DND-41 (cell line): ENCODE measurements at regions not wholly inside any gene's neighbourhood (a gene's known extent, or its start where the extent isn't known, plus 50 kb on each side); places are given as distances from the start of the nearest gene placed in this dataset.
"Not testable (repeated sequence)": the region's sequence is repeated elsewhere in the genome, so short reads cannot be mapped to it uniquely, and the experiment has no call there.

Source experiments
- ATAC-seq: fragments of 200-7000 bp; cut with Tn5 transposase; 3 replicates; pipeline ENCODE4 v1.9.1; 2021; ENCODE audit warnings: low read depth; ENCODE audit not compliant: insufficient read depth
- DNase-seq: peaks from one replicate; pipeline ENCODE4 v3.0.0-alpha.2; 2020
- H2AFZ ChIP-seq: 2 replicates; pipeline ENCODE4 v1.6.0; 2012; ENCODE audit warnings: low read depth, low read length
- H3K27ac ChIP-seq: 2 replicates; pipeline ENCODE4 v1.5.1; 2012; ENCODE audit warnings: low read length, inconsistent platforms
- H3K27me3 ChIP-seq: fragments of 200-600 bp; sonication (generic); 2 replicates; pipeline ENCODE4 v1.6.0; 2012; ENCODE audit warnings: low read length, mild to moderate bottlenecking, inconsistent platforms; ENCODE audit not compliant: insufficient read depth, poor library complexity
- H3K36me3 ChIP-seq: 2 replicates; pipeline ENCODE4 v1.5.1; 2012; ENCODE audit warnings: low read length, inconsistent platforms; ENCODE audit not compliant: insufficient read depth
- H3K4me1 ChIP-seq: 2 replicates; pipeline ENCODE4 v1.5.1; 2012; ENCODE audit warnings: mild to moderate bottlenecking, low read length; ENCODE audit not compliant: insufficient read depth
- H3K4me2 ChIP-seq: 2 replicates; pipeline ENCODE4 v1.6.0; 2012; ENCODE audit warnings: mild to moderate bottlenecking, moderate library complexity, low read length, inconsistent platforms; ENCODE audit not compliant: insufficient read depth
- H3K4me3 ChIP-seq, 2 experiments: fragments of 200-600 bp in 1 of 2; shearing (Covaris generic) in 1 of 2; 2 replicates each; pipeline ENCODE4 v1.5.1; 2012 to 2016; ENCODE audit warnings: inconsistent platforms in 2 of 2, low read length in 2 of 2, mild to moderate bottlenecking in 2 of 2, low read depth in 1 of 2, moderate library complexity in 1 of 2
- H3K79me2 ChIP-seq: 2 replicates; pipeline ENCODE4 v1.6.0; 2012; ENCODE audit warnings: low read length, inconsistent platforms; ENCODE audit not compliant: insufficient read depth
- H3K9ac ChIP-seq: 2 replicates; pipeline ENCODE4 v1.6.0; 2012; ENCODE audit warnings: low read depth, mild to moderate bottlenecking, inconsistent platforms, low read length, moderate library complexity
- H3K9me3 ChIP-seq: 2 replicates; pipeline ENCODE4 v1.5.1; 2012; ENCODE audit warnings: low read length, moderate library complexity, mild to moderate bottlenecking, inconsistent platforms; ENCODE audit not compliant: insufficient read depth, severe bottlenecking
- H4K20me1 ChIP-seq: 2 replicates; pipeline ENCODE4 v1.6.0; 2012; ENCODE audit warnings: low read length; ENCODE audit not compliant: insufficient read depth
- EZH2 ChIP-seq: IDR thresholded peaks from 3 replicates; pipeline ENCODE4 v1.6.1; 2012; ENCODE audit warnings: borderline replicate concordance, low read depth, mild to moderate bottlenecking, moderate library complexity, low read length, inconsistent platforms; ENCODE audit not compliant: severe bottlenecking
- TF ChIP-seq, protein P1 (sequence below): IDR thresholded peaks from 2 replicates; pipeline ENCODE4 v1.5.1; 2012; ENCODE audit warnings: borderline replicate concordance, low read length, moderate library complexity, mild to moderate bottlenecking; ENCODE audit not compliant: poor library complexity, severe bottlenecking; ENCODE audit errors: extremely low read depth

DNA sequence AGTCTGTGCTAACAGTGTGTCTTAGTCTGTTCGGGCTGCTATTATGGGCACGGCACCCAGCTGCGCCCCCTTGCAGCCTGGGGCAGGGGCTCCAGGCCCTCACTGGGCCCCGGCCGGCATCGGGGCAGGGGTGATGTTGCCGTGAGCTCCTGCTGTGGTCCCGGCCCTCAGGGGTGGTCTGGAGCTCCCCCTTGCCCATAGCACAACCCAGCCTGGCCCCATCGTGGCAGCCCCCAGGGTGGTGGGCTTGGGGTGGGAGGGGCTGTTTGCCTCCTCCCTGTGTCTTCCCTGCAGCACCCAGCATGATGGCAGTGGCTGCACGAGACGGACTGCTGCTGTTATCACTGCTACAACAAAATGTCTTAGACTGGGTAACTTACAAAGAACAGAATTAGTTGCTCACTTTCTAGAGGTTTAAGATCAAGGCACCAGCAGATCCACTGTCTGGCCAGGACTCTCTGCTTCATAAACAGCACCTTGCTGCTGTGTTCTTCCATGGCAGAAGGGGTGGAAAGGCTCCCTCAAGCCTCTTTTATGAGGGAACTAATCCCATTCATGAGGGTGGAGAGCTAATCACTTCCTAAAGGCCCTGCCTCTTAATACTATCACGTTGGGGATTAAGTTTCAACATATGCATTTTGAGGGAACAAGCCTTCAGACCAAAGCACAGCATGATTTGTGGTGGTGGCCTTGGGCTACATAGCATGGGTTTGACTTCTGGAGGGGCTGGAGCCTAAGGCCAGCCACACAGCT, 149.5 kb downstream of the SEC23IP start:
- no peak overlapping the region for H3K9ac ChIP-seq
- no peaks in the 10 kb centered on the region for H3K79me2 ChIP-seq
- TF ChIP-seq, protein P1, sequence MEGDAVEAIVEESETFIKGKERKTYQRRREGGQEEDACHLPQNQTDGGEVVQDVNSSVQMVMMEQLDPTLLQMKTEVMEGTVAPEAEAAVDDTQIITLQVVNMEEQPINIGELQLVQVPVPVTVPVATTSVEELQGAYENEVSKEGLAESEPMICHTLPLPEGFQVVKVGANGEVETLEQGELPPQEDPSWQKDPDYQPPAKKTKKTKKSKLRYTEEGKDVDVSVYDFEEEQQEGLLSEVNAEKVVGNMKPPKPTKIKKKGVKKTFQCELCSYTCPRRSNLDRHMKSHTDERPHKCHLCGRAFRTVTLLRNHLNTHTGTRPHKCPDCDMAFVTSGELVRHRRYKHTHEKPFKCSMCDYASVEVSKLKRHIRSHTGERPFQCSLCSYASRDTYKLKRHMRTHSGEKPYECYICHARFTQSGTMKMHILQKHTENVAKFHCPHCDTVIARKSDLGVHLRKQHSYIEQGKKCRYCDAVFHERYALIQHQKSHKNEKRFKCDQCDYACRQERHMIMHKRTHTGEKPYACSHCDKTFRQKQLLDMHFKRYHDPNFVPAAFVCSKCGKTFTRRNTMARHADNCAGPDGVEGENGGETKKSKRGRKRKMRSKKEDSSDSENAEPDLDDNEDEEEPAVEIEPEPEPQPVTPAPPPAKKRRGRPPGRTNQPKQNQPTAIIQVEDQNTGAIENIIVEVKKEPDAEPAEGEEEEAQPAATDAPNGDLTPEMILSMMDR, result no peak
- TF ChIP-seq EZH2, result no peak
- H3K9me3 ChIP-seq, result no peaks in the 10 kb centered on the region
- no peaks in the 10 kb centered on the region for H3K27me3 ChIP-seq
- H3K4me2 ChIP-seq, result no peak overlapping the region
- H3K4me1 ChIP-seq, result no peaks in the 10 kb centered on the region
- DNase-seq (no peak), ATAC-seq (no peak)
- no peak overlapping the region for H2AFZ ChIP-seq
- no peaks in the 10 kb centered on the region for H4K20me1 ChIP-seq
- H3K36me3 ChIP-seq, result no peaks in the 10 kb centered on the region
- H3K4me3 ChIP-seq, result no peak overlapping the region
- H3K27ac ChIP-seq, result no peak overlapping the region

DNA sequence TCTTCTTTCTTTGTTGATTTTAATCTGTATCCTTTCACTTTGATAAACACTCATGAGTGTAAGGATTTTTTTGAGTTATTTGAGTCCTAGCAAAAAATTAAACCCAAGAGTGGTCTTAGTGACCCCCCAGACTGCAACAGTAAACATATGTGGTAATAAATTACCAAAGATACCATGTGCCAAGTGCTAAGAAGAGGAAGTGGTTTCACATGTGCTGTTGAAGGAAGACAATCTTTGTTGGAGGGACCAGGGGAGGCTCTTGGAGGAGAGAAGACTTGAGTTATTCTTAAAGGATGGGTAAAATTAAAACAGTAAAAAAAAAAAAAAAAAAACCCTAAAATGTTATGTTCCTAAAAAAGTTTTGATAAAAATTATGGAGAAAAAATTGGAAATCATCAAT, 150.2 kb downstream of the SEC23IP start:
- TF ChIP-seq EZH2, result no peak
- TF ChIP-seq, protein P1, result no peak
- ATAC-seq, result no peak
- no peaks in the 10 kb centered on the region for H3K4me1 ChIP-seq
- H3K36me3 ChIP-seq, result no peaks in the 10 kb centered on the region
- no peak overlapping the region for H3K27ac ChIP-seq
- H4K20me1 ChIP-seq, result no peaks in the 10 kb centered on the region
- H2AFZ ChIP-seq, result no peak overlapping the region
- H3K27me3 ChIP-seq, result no peaks in the 10 kb centered on the region
- no peak overlapping the region for H3K9ac ChIP-seq
- DNase-seq, result no peak
- H3K4me3 ChIP-seq, result no peak overlapping the region
- H3K4me2 ChIP-seq, result no peak overlapping the region
- no peaks in the 10 kb centered on the region for H3K79me2 ChIP-seq
- H3K9me3 ChIP-seq, result no peaks in the 10 kb centered on the region

DNA sequence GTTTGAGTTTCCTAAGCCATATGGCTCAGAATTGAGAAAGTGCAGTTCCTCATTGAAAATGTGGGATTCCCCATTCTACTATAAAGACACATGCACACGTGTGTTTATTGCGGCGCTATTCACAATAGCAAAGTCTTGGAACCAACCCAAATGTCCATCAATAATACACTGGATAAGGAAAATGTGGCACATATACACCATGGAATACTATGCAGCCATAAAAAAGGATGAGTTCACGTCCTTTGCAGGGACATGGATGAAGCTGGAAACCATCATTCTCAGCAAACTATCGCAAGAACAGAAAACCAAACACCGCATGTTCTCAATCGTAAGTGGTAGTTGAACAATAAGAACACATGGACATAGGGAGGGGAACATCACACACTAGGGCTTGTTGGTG, 154.8 kb downstream of the SEC23IP start:
- not testable (repeated sequence) for ATAC-seq

DNA sequence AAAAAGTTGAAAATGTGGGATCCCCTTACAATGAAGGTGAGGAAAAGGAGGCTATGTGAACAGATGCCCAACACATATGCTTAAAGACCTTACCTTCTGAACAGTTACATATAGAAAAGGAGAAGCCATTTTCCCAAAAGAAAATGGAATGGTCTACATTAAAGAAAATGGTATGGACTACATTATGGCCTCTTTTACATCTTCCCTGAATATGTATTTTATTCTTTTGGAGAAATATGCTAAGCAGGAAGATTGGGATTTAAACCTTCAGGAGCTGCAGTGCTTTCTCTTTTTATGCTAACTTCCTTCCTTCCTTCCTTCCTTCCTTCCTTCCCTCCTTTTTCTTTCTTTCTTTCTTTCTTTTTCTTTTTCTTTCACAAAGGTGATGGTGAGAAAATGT, 155.4 kb downstream of the SEC23IP start:
- peaks cover 9% of the 10 kb centered on the region for H3K27me3 ChIP-seq
- no peaks in the 10 kb centered on the region for H3K9me3 ChIP-seq
- DNase-seq, result no peak
- H3K79me2 ChIP-seq, result no peaks in the 10 kb centered on the region
- no peak overlapping the region for H3K27ac ChIP-seq
- no peaks in the 10 kb centered on the region for H3K4me1 ChIP-seq
- no peak overlapping the region for H3K9ac ChIP-seq
- H3K4me2 ChIP-seq, result no peak overlapping the region
- H3K4me3 ChIP-seq, result no peak overlapping the region
- no peak overlapping the region for H2AFZ ChIP-seq
- H3K36me3 ChIP-seq, result no peaks in the 10 kb centered on the region
- no peak for ATAC-seq
- H4K20me1 ChIP-seq, result no peaks in the 10 kb centered on the region
- TF ChIP-seq, protein P1, result no peak
- TF ChIP-seq EZH2, result no peak

More for the DNA sequence above, 154.8 kb downstream of the SEC23IP start:
- DNase-seq, H3K27me3 ChIP-seq, H3K4me1 ChIP-seq, H3K9me3 ChIP-seq, H3K9ac ChIP-seq, H2AFZ ChIP-seq, H3K79me2 ChIP-seq, H3K4me2 ChIP-seq, H3K4me3 ChIP-seq, H4K20me1 ChIP-seq, H3K36me3 ChIP-seq, H3K27ac ChIP-seq: not testable (repeated sequence)
